Activated CD4-positive, alpha-beta T cell treated with anti-CD3 and anti-CD28 coated beads, Interleukin-2, amount 10 ng/mL, durations not matched to agents 7 days and 5 days (primary cell): ENCODE measurements at regions not wholly inside any gene's neighbourhood (a gene's known extent, or its start where the extent isn't known, plus 50 kb on each side); places are given as distances from the start of the nearest gene placed in this dataset.

Experiments
- CTCF ChIA-PET: fragments of 350-600 bp; sonication (Branson Sonifier 250); formaldehyde crosslinking; loops from one replicate; lab custom pipeline; 2021; ENCODE audit warnings: antibody characterized with exemption; lab: Charles Lee
- POLR2A ChIA-PET: fragments of 350-600 bp; sonication (Branson Sonifier 250); formaldehyde crosslinking; loops from one replicate; lab custom pipeline; 2021; ENCODE audit warnings: antibody characterized with exemption; lab: Charles Lee
- DNase-seq: peaks from one replicate; pipeline ENCODE4 v3.0.0-alpha.2; 2020
- H3K27ac Mint-ChIP-seq: one replicate; pipeline ENCODE4 v1.8.0; 2021; ENCODE audit warnings: mild to moderate bottlenecking, moderate library complexity, mixed read lengths
- H3K27me3 Mint-ChIP-seq: one replicate; pipeline ENCODE4 v1.8.0; 2021; ENCODE audit warnings: mixed read lengths
- H3K36me3 Mint-ChIP-seq: one replicate; pipeline ENCODE4 v1.8.0; 2021; ENCODE audit warnings: low read depth, mixed read lengths
- H3K4me1 Mint-ChIP-seq: one replicate; pipeline ENCODE4 v1.8.0; 2021; ENCODE audit warnings: mixed read lengths
- H3K4me3 Mint-ChIP-seq: one replicate; pipeline ENCODE4 v1.8.0; 2021; ENCODE audit warnings: mild to moderate bottlenecking, moderate library complexity, mixed read lengths
- H3K9me3 Mint-ChIP-seq: one replicate; pipeline ENCODE4 v1.8.0; 2021; ENCODE audit warnings: mixed read lengths

DNA sequence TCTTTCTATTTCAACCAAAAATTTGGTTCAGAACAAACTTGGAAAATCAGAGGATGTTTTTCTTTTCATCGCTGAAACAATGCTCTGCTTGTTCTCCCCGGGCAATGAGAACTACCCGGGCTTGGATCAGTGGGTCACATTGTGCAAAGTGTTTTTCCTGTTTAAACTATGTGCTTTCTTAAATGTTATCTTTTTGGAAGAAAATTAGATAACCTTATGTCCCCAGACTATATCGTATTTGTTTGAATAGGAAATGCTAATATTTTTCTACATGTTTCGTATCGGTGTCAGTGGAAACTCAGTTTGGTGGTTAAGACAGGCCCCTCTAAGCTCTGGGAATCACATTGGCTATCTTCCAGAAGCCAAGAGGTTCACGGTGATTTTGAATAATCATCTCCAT lies 319.5 kb upstream of the NFE2L3 start:
- no peaks in the 10 kb centered on the region for H3K4me1 Mint-ChIP-seq
- ChIA-PET POLR2A (no interaction called here), CTCF (no interaction called here)
- H3K27ac Mint-ChIP-seq = no peak overlapping the region
- no peaks in the 10 kb centered on the region for H3K36me3 Mint-ChIP-seq
- peaks cover 15% of the 10 kb centered on the region for H3K27me3 Mint-ChIP-seq
- DNase-seq = no peak
- no peaks in the 10 kb centered on the region for H3K9me3 Mint-ChIP-seq
- H3K4me3 Mint-ChIP-seq = no peak overlapping the region

DNA sequence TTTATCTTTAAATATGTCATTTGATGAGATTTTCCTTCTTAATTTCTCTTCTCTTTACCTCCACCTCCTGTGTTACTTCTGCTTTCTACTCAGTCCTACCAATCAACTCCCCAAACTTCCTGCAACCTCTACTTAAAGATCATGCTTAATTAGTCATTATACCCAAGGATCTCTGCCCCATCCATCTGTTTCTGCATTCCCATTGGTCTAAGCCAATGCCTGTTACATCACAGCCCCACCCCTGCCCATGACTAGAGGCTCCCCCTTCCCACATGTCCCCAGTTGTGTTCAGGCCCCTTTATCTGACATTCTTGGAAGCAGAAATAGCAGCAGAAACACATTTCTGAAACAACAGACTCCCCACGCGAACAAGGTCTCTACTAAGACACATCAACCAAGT lies 319.1 kb upstream of the NFE2L3 start:
- H3K9me3 Mint-ChIP-seq = no peaks in the 10 kb centered on the region
- no peaks in the 10 kb centered on the region for H3K36me3 Mint-ChIP-seq
- ChIA-PET POLR2A (no interaction called here), CTCF (no interaction called here)
- H3K4me1 Mint-ChIP-seq = no peaks in the 10 kb centered on the region
- H3K27me3 Mint-ChIP-seq = peaks cover 14% of the 10 kb centered on the region
- H3K27ac Mint-ChIP-seq = no peak overlapping the region
- DNase-seq = no peak
- H3K4me3 Mint-ChIP-seq = no peak overlapping the region

DNA sequence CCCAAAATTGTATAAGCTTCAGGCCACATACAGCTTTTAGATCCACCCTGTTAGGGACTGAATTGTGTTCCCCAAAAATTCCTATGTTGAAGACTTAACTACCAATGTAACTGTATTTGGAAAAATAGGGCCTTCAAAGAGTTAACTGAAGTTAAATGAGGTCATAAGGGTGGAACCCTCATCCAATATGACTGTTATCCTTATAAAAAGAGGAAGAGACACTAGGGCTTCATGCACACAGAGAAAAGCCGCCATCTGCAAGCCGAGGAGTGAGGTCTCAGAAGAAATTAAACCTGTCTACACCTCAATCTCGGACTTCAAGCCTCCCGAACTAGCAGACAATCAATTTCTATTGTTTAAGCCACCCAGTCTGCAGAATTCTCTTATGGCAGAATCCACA lies 317.9 kb upstream of the NFE2L3 start:
- CTCF ChIA-PET = no interaction called here
- no peaks in the 10 kb centered on the region for H3K4me1 Mint-ChIP-seq
- H3K36me3 Mint-ChIP-seq = no peaks in the 10 kb centered on the region
- no peaks in the 10 kb centered on the region for H3K9me3 Mint-ChIP-seq
- no peak overlapping the region for H3K27ac Mint-ChIP-seq
- DNase-seq = no peak
- peaks cover 17% of the 10 kb centered on the region for H3K27me3 Mint-ChIP-seq
- POLR2A ChIA-PET = no interaction called here
- no peak overlapping the region for H3K4me3 Mint-ChIP-seq

DNA sequence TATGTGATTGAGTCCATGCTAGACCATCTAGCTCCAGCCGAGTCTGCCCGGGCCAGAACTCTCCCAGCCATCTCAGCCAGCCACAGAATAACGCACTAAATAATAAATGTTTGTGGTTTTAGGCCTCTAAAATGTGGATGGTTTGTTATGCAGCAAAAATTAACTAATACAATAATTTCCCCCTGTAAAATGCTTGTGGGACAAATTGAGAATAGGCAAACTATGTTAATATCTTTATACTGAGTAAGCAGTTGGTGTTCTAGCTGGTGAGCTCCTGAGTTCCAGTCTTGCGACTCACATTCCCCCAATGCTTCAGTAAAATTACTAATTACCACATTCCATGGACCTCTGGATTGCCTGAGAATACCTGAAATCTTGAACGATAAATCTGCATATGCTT lies 316.8 kb upstream of the NFE2L3 start:
- DNase-seq = no peak
- Mint-ChIP-seq H3K27me3 (peaks cover 17% of the 10 kb centered on the region), H3K27ac (no peak overlapping the region), H3K9me3 (no peaks in the 10 kb centered on the region), H3K4me1 (no peaks in the 10 kb centered on the region), H3K36me3 (no peaks in the 10 kb centered on the region), H3K4me3 (no peak overlapping the region)
- CTCF ChIA-PET = no interaction called here
- POLR2A ChIA-PET = no interaction called here

DNA sequence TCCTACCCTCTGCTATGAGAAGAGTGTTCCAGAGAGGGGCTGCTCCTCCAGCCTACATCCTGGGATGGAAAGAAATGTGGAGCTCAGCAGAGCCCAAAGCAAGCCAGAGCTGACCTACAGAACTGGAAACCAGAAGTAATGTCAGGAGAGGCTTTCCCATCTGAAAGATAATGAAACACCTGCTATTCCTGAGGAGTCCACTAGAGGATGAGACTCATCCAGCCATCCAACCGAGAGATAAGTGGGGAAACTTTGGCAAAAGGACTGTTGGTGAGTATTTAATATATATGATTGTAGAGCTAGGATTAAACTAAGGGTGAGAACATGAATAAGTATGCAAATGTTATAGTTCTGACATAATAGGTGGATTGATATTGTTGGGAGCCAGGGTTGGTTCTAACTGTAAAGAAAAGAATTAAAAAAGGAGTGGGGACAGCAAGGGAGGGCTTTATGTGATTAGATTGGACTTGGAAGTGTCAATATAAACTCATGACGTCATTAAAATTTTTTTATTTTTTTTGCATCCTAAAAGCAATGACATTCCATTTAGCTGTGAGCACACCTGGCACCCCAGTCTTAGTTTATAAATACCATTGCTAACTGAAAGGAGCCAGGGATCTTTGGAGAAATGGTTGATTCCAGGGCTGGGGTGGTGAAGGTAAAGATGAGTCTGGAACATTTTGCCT lies 312.8 kb upstream of the NFE2L3 start:
- Mint-ChIP-seq H3K4me1 (no peaks in the 10 kb centered on the region), H3K27ac (no peak overlapping the region), H3K4me3 (no peak overlapping the region), H3K36me3 (no peaks in the 10 kb centered on the region), H3K9me3 (no peaks in the 10 kb centered on the region), H3K27me3 (peaks cover 16% of the 10 kb centered on the region)
- ChIA-PET CTCF (no interaction called here), POLR2A (no interaction called here)
- DNase-seq = no peak

DNA sequence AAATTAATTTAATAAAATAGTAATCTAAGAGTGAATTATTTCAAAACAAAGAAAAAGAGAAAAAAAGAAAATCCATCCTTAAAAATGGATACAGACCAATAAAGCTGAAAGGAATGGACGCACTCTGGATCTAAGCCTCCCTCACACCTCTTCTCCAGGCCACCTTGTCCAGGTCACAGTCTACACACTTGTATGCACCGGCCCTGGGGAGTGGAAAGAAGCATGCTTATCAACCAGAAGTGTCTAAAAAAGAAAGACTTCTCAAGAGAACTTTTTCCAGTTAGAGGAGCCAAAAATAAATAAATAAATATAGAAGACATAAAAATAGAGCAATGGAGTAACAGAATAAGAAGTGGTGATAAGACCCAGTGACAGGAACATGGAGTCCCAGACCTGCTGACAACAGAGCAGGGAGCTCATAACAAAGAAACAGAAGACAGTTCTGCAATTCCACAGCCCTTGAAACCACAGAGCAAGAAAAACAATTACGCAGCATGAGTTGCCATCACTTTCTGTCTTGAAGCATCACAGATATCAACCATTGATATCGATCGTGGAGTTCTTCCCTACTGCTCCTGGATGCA lies 311.7 kb upstream of the NFE2L3 start:
- no peak for DNase-seq
- Mint-ChIP-seq H3K9me3 (no peaks in the 10 kb centered on the region), H3K27ac (no peak overlapping the region), H3K36me3 (no peaks in the 10 kb centered on the region), H3K27me3 (peaks cover 18% of the 10 kb centered on the region), H3K4me3 (no peak overlapping the region), H3K4me1 (no peaks in the 10 kb centered on the region)
- CTCF ChIA-PET = no interaction called here
- POLR2A ChIA-PET = no interaction called here

DNA sequence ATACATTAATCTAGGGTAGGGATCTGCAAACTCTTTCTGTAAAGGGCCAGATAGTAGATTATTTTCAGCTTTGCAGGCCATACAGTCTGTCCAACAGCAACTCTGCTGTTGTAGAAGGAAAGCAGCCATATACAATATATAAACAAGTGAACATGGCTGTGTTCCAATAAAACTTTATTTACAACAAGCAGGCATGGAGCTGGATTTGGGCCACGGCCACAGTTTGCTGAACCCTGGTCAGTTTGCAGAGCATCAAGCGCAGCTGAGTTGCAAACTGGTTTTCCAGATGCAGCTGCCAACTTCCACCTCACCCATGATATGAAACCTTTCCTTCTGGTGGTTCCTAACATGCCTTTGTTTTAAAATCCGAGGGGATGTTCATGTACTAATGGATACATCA lies 310.4 kb upstream of the NFE2L3 start:
- no peak overlapping the region for H3K27ac Mint-ChIP-seq
- H3K4me1 Mint-ChIP-seq = no peaks in the 10 kb centered on the region
- no peak for DNase-seq
- ChIA-PET CTCF (no interaction called here), POLR2A (no interaction called here)
- no peak overlapping the region for H3K4me3 Mint-ChIP-seq
- no peaks in the 10 kb centered on the region for H3K9me3 Mint-ChIP-seq
- H3K36me3 Mint-ChIP-seq = no peaks in the 10 kb centered on the region
- peaks cover 18% of the 10 kb centered on the region for H3K27me3 Mint-ChIP-seq

DNA sequence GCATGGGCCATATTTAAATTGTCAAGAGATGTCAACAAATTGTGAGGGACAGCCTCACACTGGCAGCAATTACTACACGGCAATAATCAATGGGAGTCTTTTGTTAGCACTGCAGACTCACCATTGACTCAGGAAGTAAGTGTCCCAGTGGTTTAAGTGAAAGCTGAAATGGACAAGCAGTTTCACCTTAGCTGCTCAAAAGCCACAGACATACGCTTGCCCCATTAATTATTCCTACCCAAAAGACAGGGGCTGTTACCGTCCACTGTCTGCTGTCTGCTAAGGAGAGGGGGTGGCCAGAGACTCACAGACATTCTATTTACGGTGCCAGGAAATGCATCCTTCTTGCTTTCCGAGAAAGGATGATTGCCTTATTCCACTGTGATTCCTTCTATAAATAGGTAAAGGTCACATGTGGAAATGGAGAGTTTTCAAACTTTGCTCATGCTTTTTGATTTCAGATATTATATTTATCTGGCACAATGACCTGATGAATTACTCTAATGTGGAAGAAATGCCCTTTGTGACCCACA lies 309.7 kb upstream of the NFE2L3 start:
- Mint-ChIP-seq H3K4me3 (no peak overlapping the region), H3K4me1 (no peaks in the 10 kb centered on the region), H3K27me3 (peaks cover 25% of the 10 kb centered on the region), H3K36me3 (no peaks in the 10 kb centered on the region), H3K9me3 (no peaks in the 10 kb centered on the region), H3K27ac (no peak overlapping the region)
- CTCF ChIA-PET = no interaction called here
- POLR2A ChIA-PET = no interaction called here
- no peak for DNase-seq

DNA sequence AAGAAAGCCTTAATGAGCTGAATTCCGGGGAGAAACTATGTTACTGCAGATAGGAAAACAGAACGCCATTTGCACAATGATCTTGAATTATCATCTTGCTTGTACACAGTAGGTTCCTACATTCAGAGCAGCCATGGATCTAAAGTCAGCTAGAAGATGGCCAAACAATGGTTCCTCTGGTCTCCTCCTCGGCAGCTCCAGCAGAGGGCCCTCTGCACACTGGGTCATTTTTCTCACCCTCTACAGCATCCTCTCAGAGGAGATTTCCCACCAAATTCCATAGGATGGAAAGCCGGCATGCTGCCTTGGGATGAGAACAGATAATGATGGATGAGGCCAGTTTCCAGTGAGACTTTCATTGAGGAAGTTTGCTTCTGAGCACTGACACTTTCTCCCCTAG lies 308.5 kb upstream of the NFE2L3 start:
- H3K27me3 Mint-ChIP-seq = peaks cover 20% of the 10 kb centered on the region
- H3K36me3 Mint-ChIP-seq = no peaks in the 10 kb centered on the region
- H3K27ac Mint-ChIP-seq = no peak overlapping the region
- H3K4me1 Mint-ChIP-seq = no peaks in the 10 kb centered on the region
- ChIA-PET CTCF (interaction anchor here (1.3 kb wide), 1 partner anchor 8 kb away, joined by 4 read pairs; no protein-coding TSS in a partner anchor), POLR2A (no interaction called here)
- no peak for DNase-seq
- no peaks in the 10 kb centered on the region for H3K9me3 Mint-ChIP-seq
- H3K4me3 Mint-ChIP-seq = no peak overlapping the region

DNA sequence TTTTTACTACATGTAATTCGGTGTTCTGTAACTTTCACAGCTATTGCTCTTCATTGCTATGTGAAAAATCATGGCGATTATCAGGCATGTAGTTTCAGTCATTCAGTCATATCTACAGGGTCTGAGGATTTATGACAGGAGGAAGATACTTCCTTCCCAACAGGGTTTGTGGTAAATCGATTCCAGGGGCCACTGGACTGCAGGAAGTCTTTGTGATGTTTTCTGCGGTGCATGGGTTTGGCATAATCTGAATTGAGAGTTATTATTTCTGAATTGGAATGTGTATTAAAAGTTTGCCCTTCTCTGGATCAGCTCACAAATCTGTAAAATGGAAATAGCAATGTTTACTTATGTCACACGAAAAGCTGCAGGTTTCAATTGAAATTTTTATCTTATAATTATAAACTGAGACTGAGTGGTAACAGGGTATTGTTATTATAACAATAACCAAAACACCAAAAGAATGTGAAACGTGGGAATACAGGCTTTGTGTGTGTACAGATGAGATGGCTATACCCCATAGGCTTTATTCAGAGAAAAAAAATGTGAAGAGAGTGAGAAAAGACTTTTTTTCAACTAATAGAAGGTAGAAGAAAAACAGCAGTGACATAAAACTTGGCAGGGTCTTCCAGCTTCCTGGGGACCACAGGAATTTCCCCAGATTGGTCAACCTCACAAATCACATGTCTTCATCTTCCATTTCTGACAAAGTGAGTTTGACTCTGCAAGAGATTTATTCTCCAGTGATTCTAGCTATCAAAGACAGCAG lies 307.7 kb upstream of the NFE2L3 start:
- no peak for DNase-seq
- H3K9me3 Mint-ChIP-seq = no peaks in the 10 kb centered on the region
- H3K27ac Mint-ChIP-seq = no peak overlapping the region
- H3K36me3 Mint-ChIP-seq = no peaks in the 10 kb centered on the region
- peaks cover 21% of the 10 kb centered on the region for H3K27me3 Mint-ChIP-seq
- H3K4me1 Mint-ChIP-seq = no peaks in the 10 kb centered on the region
- no peak overlapping the region for H3K4me3 Mint-ChIP-seq
- ChIA-PET POLR2A (no interaction called here), CTCF (interaction anchor here (1.3 kb wide), 1 partner anchor 7 kb away, joined by 4 read pairs; no protein-coding TSS in a partner anchor)

DNA sequence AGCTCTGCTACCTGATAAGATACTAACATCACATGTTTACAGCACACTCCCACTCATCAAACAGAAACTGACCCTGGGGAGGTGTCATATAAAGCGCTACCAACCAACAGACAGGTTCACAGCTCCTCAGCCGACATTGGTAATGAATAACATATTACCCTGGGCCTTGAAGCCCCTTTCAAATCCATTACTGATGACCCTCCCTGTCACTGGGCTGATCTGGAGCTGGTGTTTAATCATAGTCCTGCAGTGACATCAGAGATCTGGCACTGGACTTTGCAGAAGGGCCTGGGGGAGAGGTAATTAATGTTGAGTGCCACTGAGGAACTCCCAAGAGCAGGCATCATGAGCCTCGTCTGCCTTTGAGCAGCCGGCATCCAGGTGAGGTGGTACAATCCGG lies 306.5 kb upstream of the NFE2L3 start:
- ChIA-PET POLR2A (no interaction called here), CTCF (interaction anchor here (0.8 to 1.9 kb wide), 2 partner anchors 8 to 9 kb away, joined by 3 to 5 read pairs; no protein-coding TSS in a partner anchor)
- DNase-seq = no peak
- H3K27me3 Mint-ChIP-seq = peaks cover 26% of the 10 kb centered on the region
- H3K4me3 Mint-ChIP-seq = no peak overlapping the region
- H3K9me3 Mint-ChIP-seq = no peaks in the 10 kb centered on the region
- H3K36me3 Mint-ChIP-seq = no peaks in the 10 kb centered on the region
- no peaks in the 10 kb centered on the region for H3K4me1 Mint-ChIP-seq
- H3K27ac Mint-ChIP-seq = no peak overlapping the region

DNA sequence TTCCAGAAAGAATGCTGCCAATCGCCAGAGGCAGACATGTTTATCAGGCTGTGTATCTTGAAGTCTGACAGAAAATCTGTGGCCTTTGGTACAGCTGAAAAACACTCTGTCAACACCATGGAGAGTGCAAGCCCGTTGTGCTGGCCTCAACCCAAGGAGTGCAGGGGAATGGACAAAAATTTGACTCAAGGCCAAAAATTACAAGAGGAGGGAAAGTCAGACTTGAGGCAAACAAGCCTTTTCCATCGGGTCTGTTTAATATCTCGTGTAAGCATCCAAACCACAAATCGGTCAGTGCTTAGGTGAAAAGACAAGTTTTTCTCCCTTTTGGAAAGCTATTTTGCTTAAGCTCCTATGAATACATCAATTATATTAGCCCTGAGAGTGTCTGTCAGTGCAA lies 305.3 kb upstream of the NFE2L3 start:
- H3K36me3 Mint-ChIP-seq = peaks cover 1% of the 10 kb centered on the region
- peaks cover 3% of the 10 kb centered on the region for H3K4me1 Mint-ChIP-seq
- no peak overlapping the region for H3K27ac Mint-ChIP-seq
- no peaks in the 10 kb centered on the region for H3K9me3 Mint-ChIP-seq
- H3K27me3 Mint-ChIP-seq = peaks cover 36% of the 10 kb centered on the region
- H3K4me3 Mint-ChIP-seq = no peak overlapping the region
- ChIA-PET CTCF (interaction anchor here (0.9 to 1.9 kb wide), 4 partner anchors 9 to 666 kb away, joined by 3 to 5 read pairs (median 4); no protein-coding TSS in a partner anchor), POLR2A (no interaction called here)
- no peak for DNase-seq
